ENCODE measurements at regions not wholly inside any gene's neighbourhood (a gene's known extent, or its start where the extent isn't known, plus 50 kb on each side); places are given as distances from the start of the nearest gene placed in this dataset.

GRCh38 chr5:103498800-103499551 lies 63.6 kb downstream of the NUDT12 start:
- H3K9ac ChIP-seq (ENCODE audit: low read depth, low read length), result peak overlapping the region; percentile 5; the same call in 1 of the 2 replicates
- H3K36me3 ChIP-seq (ENCODE audit: insufficient read depth, low read length), result no peaks in the 10 kb centered on the region
- no peaks in the 10 kb centered on the region for H3K9me3 ChIP-seq (ENCODE audit: control insufficient read depth, insufficient read depth, low read length)
- peaks cover 13% of the 10 kb centered on the region for H3K4me1 ChIP-seq (ENCODE audit: insufficient read depth, low read length)

DNA sequence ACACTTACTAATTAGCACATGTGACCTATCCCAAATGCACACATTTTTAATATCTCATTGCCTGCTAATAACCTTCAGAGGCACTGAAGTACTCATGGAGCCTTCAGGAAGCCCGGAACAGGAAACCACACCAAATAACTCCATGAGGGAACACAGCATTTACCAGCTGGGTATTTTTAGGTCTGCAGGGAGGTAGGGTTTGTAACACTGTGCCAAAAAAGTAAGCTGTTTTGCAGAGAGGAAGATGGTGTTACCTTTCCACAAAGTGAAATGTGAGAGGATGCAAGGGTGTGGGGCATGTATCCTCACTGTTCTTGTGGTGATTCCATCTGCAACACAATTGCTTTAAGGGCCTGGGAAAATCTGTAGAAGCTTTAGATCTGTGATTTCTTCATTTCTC lies 64.4 kb downstream of the NUDT12 start:
- no peaks in the 10 kb centered on the region for H3K9me3 ChIP-seq (ENCODE audit: control insufficient read depth, insufficient read depth, low read length)

GRCh38 chr5:103497781-103498180 lies 64.8 kb downstream of the NUDT12 start:
- no peak overlapping the region for H3K9ac ChIP-seq (ENCODE audit: low read depth, low read length)
- H3K4me1 ChIP-seq (ENCODE audit: insufficient read depth, low read length), result peaks cover 13% of the 10 kb centered on the region
- no peaks in the 10 kb centered on the region for H3K36me3 ChIP-seq (ENCODE audit: insufficient read depth, low read length)
- no peaks in the 10 kb centered on the region for H3K9me3 ChIP-seq (ENCODE audit: control insufficient read depth, insufficient read depth, low read length)

More for the DNA sequence above, 64.4 kb downstream of the NUDT12 start:
- no peaks in the 10 kb centered on the region for H3K36me3 ChIP-seq (ENCODE audit: insufficient read depth, low read length)
- no peak overlapping the region for H3K9ac ChIP-seq (ENCODE audit: low read depth, low read length)
- peaks cover 13% of the 10 kb centered on the region for H3K4me1 ChIP-seq (ENCODE audit: insufficient read depth, low read length)

DNA sequence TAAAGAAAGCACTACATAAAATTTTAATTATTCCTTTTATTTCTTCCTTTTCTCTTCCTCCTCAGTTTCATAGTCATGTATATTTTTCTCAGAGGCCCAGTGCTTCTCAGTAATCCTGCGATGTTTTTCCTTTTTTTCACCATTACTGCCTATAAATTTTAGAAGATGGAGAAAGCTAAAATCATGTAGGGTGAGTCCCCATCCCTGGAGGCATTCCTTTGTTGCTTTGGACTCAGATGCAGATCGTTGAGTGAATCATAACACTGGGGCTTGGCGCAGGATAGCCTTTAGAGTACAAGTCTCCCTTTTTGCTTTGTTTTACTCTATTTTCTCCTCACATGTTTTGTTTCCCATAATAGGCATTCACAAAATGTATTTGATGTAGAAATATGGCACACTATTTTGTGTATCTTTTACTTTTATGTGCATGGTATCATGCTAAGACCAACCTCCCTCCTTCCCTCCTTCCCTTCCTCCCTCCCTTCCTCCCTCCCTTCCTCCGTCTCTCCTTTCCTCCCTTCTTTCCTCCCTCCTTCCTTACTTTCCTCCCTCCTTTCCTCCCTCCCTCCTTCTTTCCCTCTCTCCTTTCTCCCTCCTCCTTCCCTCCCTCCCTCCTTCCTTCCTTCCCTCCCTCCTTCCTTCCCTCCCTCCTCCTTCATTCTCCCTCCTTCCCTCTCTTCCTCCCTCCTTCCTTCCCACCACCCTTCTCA lies 72.4 kb downstream of the NUDT12 start:
- no peaks in the 10 kb centered on the region for H3K36me3 ChIP-seq (ENCODE audit: insufficient read depth, low read length)
- peaks cover 8% of the 10 kb centered on the region; the same call in 1 of the 2 replicates for H3K4me1 ChIP-seq (ENCODE audit: insufficient read depth, low read length)
- no peak overlapping the region for H3K9ac ChIP-seq (ENCODE audit: low read depth, low read length)
- no peaks in the 10 kb centered on the region for H3K9me3 ChIP-seq (ENCODE audit: control insufficient read depth, insufficient read depth, low read length)

GRCh38 chr5:103489307-103489706 lies 73.3 kb downstream of the NUDT12 start:
- Histone ChIP-seq H3K9me3 (ENCODE audit: control insufficient read depth, insufficient read depth, low read length) (no peaks in the 10 kb centered on the region), H3K36me3 (ENCODE audit: insufficient read depth, low read length) (no peaks in the 10 kb centered on the region), H3K4me1 (ENCODE audit: insufficient read depth, low read length) (peaks cover 8% of the 10 kb centered on the region; the same call in 1 of the 2 replicates), H3K9ac (ENCODE audit: low read depth, low read length) (no peak overlapping the region)

DNA sequence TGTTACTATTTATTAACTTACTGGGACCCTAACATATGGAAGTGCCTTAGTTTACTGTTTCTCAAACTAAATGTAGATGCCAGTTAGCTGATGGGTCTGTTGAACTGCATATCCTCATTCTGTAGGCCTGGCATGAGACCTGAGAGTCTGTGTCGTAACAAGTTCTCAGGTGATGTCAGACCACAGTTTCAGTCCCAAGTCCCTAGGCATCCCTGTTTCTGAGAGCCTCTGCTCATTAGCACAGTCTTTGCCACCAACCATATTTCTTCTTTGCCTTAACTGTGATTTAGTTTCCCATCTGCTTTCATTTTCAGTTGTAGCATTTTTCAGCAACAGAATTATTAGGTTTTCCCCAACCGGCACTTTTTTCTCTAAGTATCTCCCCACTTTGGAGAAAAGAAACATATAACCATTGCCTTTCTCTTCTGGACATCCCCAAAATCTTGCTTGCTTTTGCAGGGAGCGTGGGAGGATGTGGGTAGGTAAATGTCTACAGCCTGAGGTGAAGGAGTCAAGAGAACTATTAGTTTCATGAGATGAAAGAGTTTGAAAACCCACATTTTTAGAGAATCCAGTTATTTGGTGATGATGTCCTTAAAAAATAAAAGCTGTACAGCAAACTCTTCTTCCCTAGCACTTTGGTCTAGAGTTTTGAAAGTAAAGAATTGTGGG lies 74.6 kb downstream of the NUDT12 start:
- H3K4me1 ChIP-seq (ENCODE audit: insufficient read depth, low read length), result peaks cover 8% of the 10 kb centered on the region; the same call in 1 of the 2 replicates
- H3K9me3 ChIP-seq (ENCODE audit: control insufficient read depth, insufficient read depth, low read length), result no peaks in the 10 kb centered on the region
- H3K36me3 ChIP-seq (ENCODE audit: insufficient read depth, low read length), result no peaks in the 10 kb centered on the region
- H3K9ac ChIP-seq (ENCODE audit: low read depth, low read length), result no peak overlapping the region

DNA sequence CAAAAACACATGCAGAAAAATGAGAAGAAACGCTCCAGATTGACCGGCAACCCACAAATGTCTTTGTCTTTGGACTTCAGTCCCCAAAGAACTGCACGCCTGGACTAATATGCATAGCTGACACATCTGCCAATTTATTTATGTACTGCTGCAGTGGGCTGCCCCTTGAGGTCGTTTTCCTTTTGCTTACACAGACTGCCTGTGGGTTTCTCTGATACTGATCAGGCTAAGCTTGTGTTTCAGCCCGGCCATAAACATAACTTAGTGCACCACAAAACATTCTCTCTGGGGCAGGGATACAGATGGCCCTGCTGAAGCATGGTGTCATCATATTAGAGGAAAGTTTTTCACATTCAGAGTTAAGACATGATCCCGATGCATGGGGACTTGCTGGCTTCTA lies 75.4 kb downstream of the NUDT12 start:
- Histone ChIP-seq H3K9ac (ENCODE audit: low read depth, low read length) (no peak overlapping the region), H3K9me3 (ENCODE audit: control insufficient read depth, insufficient read depth, low read length) (no peaks in the 10 kb centered on the region), H3K4me1 (ENCODE audit: insufficient read depth, low read length) (peaks cover 8% of the 10 kb centered on the region; the same call in 1 of the 2 replicates), H3K36me3 (ENCODE audit: insufficient read depth, low read length) (no peaks in the 10 kb centered on the region)

DNA sequence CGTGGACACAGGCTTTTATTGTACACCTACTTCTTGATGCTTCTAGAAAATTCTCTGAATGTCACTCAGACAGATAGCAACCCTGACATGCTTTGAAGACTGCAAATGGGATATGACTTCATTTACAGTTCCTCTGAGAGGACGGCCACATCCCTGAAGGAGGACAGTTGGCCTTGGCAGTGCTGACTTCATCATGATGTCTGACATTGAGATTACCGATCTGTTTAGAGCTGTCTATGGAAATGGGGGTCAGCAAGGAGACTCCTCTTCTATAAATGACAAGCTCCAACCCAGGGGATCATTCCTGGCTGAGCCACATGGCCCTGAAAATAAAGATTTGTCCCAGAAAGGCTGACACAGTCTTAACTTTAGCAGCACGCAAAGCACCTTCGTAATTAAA lies 75.8 kb downstream of the NUDT12 start:
- Histone ChIP-seq H3K9me3 (ENCODE audit: control insufficient read depth, insufficient read depth, low read length) (no peaks in the 10 kb centered on the region), H3K4me1 (ENCODE audit: insufficient read depth, low read length) (peaks cover 8% of the 10 kb centered on the region; the same call in 1 of the 2 replicates), H3K9ac (ENCODE audit: low read depth, low read length) (no peak overlapping the region), H3K36me3 (ENCODE audit: insufficient read depth, low read length) (no peaks in the 10 kb centered on the region)

DNA sequence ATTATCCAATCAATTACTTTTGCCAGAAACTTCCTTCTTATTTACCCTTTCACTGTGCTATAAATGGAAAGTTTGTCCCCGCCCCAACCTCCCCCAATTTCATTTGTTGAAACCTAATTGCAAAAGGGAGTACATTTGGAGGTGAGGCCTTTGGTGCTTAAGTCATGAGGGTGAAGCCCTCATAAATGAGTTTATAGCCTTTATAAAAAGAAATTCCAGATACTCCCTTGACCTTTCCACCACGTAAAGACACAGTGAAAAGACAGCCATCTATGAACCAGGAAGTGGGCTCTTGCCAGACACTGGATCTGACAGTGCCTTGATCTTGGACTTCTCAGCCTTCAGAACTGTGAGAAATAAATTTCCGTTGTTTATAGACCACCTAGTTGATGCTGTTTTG lies 82.3 kb downstream of the NUDT12 start:
- Histone ChIP-seq H3K9ac (ENCODE audit: low read depth, low read length) (no peak overlapping the region), H3K9me3 (ENCODE audit: control insufficient read depth, insufficient read depth, low read length) (no peaks in the 10 kb centered on the region), H3K36me3 (ENCODE audit: insufficient read depth, low read length) (no peaks in the 10 kb centered on the region), H3K4me1 (ENCODE audit: insufficient read depth, low read length) (peaks cover 11% of the 10 kb centered on the region)

- Histone ChIP-seq H3K9me3 (ENCODE audit: control insufficient read depth, insufficient read depth, low read length) (no peaks in the 10 kb centered on the region), H3K36me3 (ENCODE audit: insufficient read depth, low read length) (no peaks in the 10 kb centered on the region), H3K4me1 (ENCODE audit: insufficient read depth, low read length) (peaks cover 11% of the 10 kb centered on the region), H3K9ac (ENCODE audit: low read depth, low read length) (no peak overlapping the region)
These were observed 84.9 kb downstream of the NUDT12 start for GRCh38 chr5:103477678-103478077.

GRCh38 chr5:103476811-103477210 lies 85.8 kb downstream of the NUDT12 start:
- H3K9me3 ChIP-seq (ENCODE audit: control insufficient read depth, insufficient read depth, low read length), result no peaks in the 10 kb centered on the region
- H3K9ac ChIP-seq (ENCODE audit: low read depth, low read length), result no peak overlapping the region
- H3K4me1 ChIP-seq (ENCODE audit: insufficient read depth, low read length), result peaks cover 11% of the 10 kb centered on the region
- H3K36me3 ChIP-seq (ENCODE audit: insufficient read depth, low read length), result no peaks in the 10 kb centered on the region

GRCh38 chr5:103475629-103476240 lies 86.9 kb downstream of the NUDT12 start:
- H3K9ac ChIP-seq (ENCODE audit: low read depth, low read length), result no peak overlapping the region
- H3K4me1 ChIP-seq (ENCODE audit: insufficient read depth, low read length), result peaks cover 11% of the 10 kb centered on the region

GRCh38 chr5:103474677-103475076 lies 87.9 kb downstream of the NUDT12 start:
- Histone ChIP-seq H3K36me3 (ENCODE audit: insufficient read depth, low read length) (no peaks in the 10 kb centered on the region), H3K9me3 (ENCODE audit: control insufficient read depth, insufficient read depth, low read length) (no peaks in the 10 kb centered on the region), H3K9ac (ENCODE audit: low read depth, low read length) (no peak overlapping the region), H3K4me1 (ENCODE audit: insufficient read depth, low read length) (peaks cover 11% of the 10 kb centered on the region)

More at GRCh38 chr5:103475629-103476240, 86.9 kb downstream of the NUDT12 start:
- Histone ChIP-seq H3K9me3 (ENCODE audit: control insufficient read depth, insufficient read depth, low read length) (no peaks in the 10 kb centered on the region), H3K36me3 (ENCODE audit: insufficient read depth, low read length) (no peaks in the 10 kb centered on the region)

- no peaks in the 10 kb centered on the region for H3K36me3 ChIP-seq (ENCODE audit: insufficient read depth, low read length)
- H3K9ac ChIP-seq (ENCODE audit: low read depth, low read length), result no peak overlapping the region
- no peaks in the 10 kb centered on the region for H3K9me3 ChIP-seq (ENCODE audit: control insufficient read depth, insufficient read depth, low read length)
- H3K4me1 ChIP-seq (ENCODE audit: insufficient read depth, low read length), result peaks cover 11% of the 10 kb centered on the region
These were observed 88.9 kb downstream of the NUDT12 start for GRCh38 chr5:103473725-103474124.

All from ES-I3 (cell line).